Kidney (tissue), 13 donors: ENCODE measurements at regions not wholly inside any gene's neighbourhood (a gene's known extent, or its start where the extent isn't known, plus 50 kb on each side); places are given as distances from the start of the nearest gene placed in this dataset.

ENCODE experiments used
- DNase-seq, 5 donors: peaks; one replicate each; pipeline ENCODE4 v3.0.0-alpha.2; 2013 to 2020
- FAIRE-seq: peaks from 2 replicates; lab custom pipeline; 2012; peaks lifted over from hg19 to GRCh38; lab: Jason Lieb, UNC
- H3K27ac ChIP-seq, 2 donors: one replicate each; pipeline ENCODE4 v1.7.0; 2013; ENCODE audit warnings: low read depth in 2 of 2, low read length in 2 of 2, inconsistent platforms in 1 of 2
- H3K27me3 ChIP-seq: one replicate; pipeline ENCODE4 v1.7.1; 2013; ENCODE audit warnings: low read length, inconsistent platforms; ENCODE audit not compliant: control insufficient read depth, insufficient read depth
- H3K36me3 ChIP-seq, 3 donors: one replicate each; pipeline versions ENCODE4 v1.7.0 to v1.7.1; 2013; ENCODE audit warnings: low read length in 3 of 3, control low read depth in 1 of 3, inconsistent platforms in 1 of 3; ENCODE audit not compliant: insufficient read depth in 3 of 3, control insufficient read depth in 2 of 3
- H3K4me1 ChIP-seq, 3 donors: one replicate each; pipeline versions ENCODE4 v1.7.0 to v1.7.1; 2013; ENCODE audit warnings: low read length in 3 of 3, inconsistent platforms in 1 of 3, low read depth in 1 of 3; ENCODE audit not compliant: control insufficient read depth in 2 of 3, insufficient read depth in 2 of 3
- H3K4me3 ChIP-seq, 3 donors: one replicate each; pipeline versions ENCODE4 v1.7.0 to v1.8.1; 2013; ENCODE audit warnings: low read length in 3 of 3, control low read depth in 1 of 3, inconsistent platforms in 1 of 3
- H3K9ac ChIP-seq, 3 donors: one replicate each; pipeline versions ENCODE4 v1.7.0 to v1.7.1; 2013; ENCODE audit warnings: low read length in 3 of 3, control low read depth in 1 of 3, inconsistent platforms in 1 of 3
- H3K9me3 ChIP-seq, 3 donors: one replicate each; pipeline versions ENCODE4 v1.7.0 to v1.7.1; 2013; ENCODE audit warnings: low read length in 3 of 3, control low read depth in 1 of 3, inconsistent platforms in 1 of 3; ENCODE audit not compliant: control insufficient read depth in 2 of 3, insufficient read depth in 1 of 3
- intact Hi-C: fragments of 100-400 bp; cut with DNase I; formaldehyde crosslinking; loops from one replicate; pipeline ENCODE4 v1.11.1; 2022
- TF ChIP-seq, protein P1 (sequence below): IDR thresholded peaks from 3 replicates; pipeline ENCODE4 v1.5.1; 2012; ENCODE audit warnings: mild to moderate bottlenecking, moderate library complexity, borderline replicate concordance; ENCODE audit not compliant: insufficient read depth; ENCODE audit errors: extremely low read depth
- donor health status: control.
- donor health status: control.
- donor health status: control.
- donor health status: control.
- donor health status: control.
- donor health status: DM: yes; HTN: yes; CAD: no.
- donor health status: Normal renal cell carcinoma (clear cell type).

DNA sequence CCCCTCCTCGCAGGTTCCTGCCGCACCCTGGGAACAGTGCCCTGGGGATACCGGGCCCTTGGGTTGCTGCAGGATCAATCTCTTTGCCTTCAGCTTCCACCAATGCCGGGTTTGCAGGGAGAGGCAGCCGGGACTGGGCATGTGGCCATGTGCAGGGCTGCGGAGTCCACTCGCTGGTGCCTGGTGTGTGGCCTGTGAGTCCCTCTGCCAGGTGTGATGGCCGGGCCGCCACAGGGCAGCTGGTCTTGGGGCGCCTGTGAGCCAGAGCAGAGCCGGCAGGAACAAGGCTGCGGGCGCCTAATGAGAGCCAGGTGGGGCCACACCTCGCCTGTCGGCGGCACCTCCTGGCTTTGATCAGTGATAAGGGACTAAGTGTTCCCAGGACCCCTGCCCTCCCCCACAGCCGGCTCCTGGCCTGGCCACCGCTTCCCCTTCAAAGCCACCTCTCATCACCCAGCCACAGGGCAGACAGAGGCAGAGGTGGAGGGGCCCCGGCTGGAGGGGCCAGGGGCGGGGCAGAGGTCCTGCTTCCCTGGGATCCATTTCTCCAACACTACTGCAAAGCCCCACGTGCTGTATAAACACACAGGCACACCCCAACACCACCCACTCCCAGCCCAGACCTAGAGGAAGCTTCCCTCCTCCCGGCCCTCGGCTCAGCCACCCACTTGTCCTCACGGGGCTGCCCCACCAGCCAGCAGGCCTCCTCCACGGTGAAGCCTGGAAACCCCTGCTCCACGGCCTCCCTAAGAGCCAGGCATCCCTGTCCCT lies 132.7 kb downstream of the CPZ start:
- Histone ChIP-seq H3K9me3 (no peaks in the 10 kb centered on the region), H3K27ac (no peak overlapping the region), H3K9ac (no peak overlapping the region), H3K4me1 (no peaks in the 10 kb centered on the region), H3K4me3 (no peak overlapping the region), H3K36me3 (no peaks in the 10 kb centered on the region), H3K27me3 (no peaks in the 10 kb centered on the region)
- TF ChIP-seq, protein P1, sequence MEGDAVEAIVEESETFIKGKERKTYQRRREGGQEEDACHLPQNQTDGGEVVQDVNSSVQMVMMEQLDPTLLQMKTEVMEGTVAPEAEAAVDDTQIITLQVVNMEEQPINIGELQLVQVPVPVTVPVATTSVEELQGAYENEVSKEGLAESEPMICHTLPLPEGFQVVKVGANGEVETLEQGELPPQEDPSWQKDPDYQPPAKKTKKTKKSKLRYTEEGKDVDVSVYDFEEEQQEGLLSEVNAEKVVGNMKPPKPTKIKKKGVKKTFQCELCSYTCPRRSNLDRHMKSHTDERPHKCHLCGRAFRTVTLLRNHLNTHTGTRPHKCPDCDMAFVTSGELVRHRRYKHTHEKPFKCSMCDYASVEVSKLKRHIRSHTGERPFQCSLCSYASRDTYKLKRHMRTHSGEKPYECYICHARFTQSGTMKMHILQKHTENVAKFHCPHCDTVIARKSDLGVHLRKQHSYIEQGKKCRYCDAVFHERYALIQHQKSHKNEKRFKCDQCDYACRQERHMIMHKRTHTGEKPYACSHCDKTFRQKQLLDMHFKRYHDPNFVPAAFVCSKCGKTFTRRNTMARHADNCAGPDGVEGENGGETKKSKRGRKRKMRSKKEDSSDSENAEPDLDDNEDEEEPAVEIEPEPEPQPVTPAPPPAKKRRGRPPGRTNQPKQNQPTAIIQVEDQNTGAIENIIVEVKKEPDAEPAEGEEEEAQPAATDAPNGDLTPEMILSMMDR, result no peak
- DNase-seq, result peak; percentile 12 to 63 (median 24)
- intact Hi-C loops, result no loop called here
- FAIRE-seq, result no peak

GRCh38 chr4:8724436-8725070 lies 132.0 kb downstream of the CPZ start:
- Histone ChIP-seq H3K36me3 (no peaks in the 10 kb centered on the region), H3K9ac (no peak overlapping the region), H3K4me3 (no peak overlapping the region), H3K9me3 (no peaks in the 10 kb centered on the region), H3K27me3 (no peaks in the 10 kb centered on the region), H3K27ac (no peak overlapping the region), H3K4me1 (no peaks in the 10 kb centered on the region)
- intact Hi-C loops, result no loop called here
- FAIRE-seq, result no peak
- TF ChIP-seq, protein P1, result no peak
- peak in 3 of 5 donors; percentile 3 to 52 (median 30) for DNase-seq

- peak in 3 of 5 donors; percentile 5 to 49 (median 26) for DNase-seq
- H3K27me3 ChIP-seq, result no peaks in the 10 kb centered on the region
- intact Hi-C loops, result no loop called here
Measured at GRCh38 chr4:8723222-8723980, 130.8 kb downstream of the CPZ start.

More at GRCh38 chr4:8723222-8723980, 130.8 kb downstream of the CPZ start:
- Histone ChIP-seq H3K9ac (no peak overlapping the region), H3K27ac (no peak overlapping the region), H3K4me3 (no peak overlapping the region), H3K9me3 (no peaks in the 10 kb centered on the region), H3K36me3 (no peaks in the 10 kb centered on the region), H3K4me1 (no peaks in the 10 kb centered on the region)
- TF ChIP-seq, protein P1, result no peak
- no peak for FAIRE-seq
